H9 (cell line): ENCODE measurements at regions not wholly inside any gene's neighbourhood (a gene's known extent, or its start where the extent isn't known, plus 50 kb on each side); places are given as distances from the start of the nearest gene placed in this dataset.

Experiments
- DNase-seq: peaks from one replicate; pipeline ENCODE4 v3.0.0-alpha.2; 2017
- H2AFZ ChIP-seq: one replicate; pipeline ENCODE4 v1.6.1; 2013; ENCODE audit warnings: mild to moderate bottlenecking, low read length, control low read depth, moderate library complexity
- H2AK5ac ChIP-seq: 2 replicates; pipeline ENCODE4 v1.6.1; 2013; ENCODE audit warnings: low read length, control low read depth, mixed read lengths; ENCODE audit not compliant: insufficient read length
- H2BK120ac ChIP-seq: one replicate; pipeline ENCODE4 v1.6.1; 2013; ENCODE audit warnings: low read depth, mild to moderate bottlenecking, low read length, control low read depth, inconsistent platforms; ENCODE audit not compliant: poor library complexity, severe bottlenecking
- H2BK12ac ChIP-seq: 2 replicates; pipeline ENCODE4 v1.6.1; 2013; ENCODE audit warnings: low read length, control low read depth, mixed read lengths, low read depth; ENCODE audit not compliant: insufficient read length
- H2BK15ac ChIP-seq: 2 replicates; pipeline ENCODE4 v1.6.1; 2013; ENCODE audit warnings: low read depth, low read length, control low read depth
- H2BK20ac ChIP-seq: one replicate; pipeline ENCODE4 v1.6.1; 2013; ENCODE audit warnings: low read depth, mild to moderate bottlenecking, low read length, control low read depth, inconsistent platforms; ENCODE audit not compliant: poor library complexity, severe bottlenecking
- H2BK5ac ChIP-seq: 2 replicates; pipeline ENCODE4 v1.6.1; 2013; ENCODE audit warnings: low read length, control low read depth, mixed read lengths; ENCODE audit not compliant: insufficient read length
- H3K14ac ChIP-seq: 2 replicates; pipeline ENCODE4 v1.6.1; 2013; ENCODE audit warnings: low read length, control low read depth; ENCODE audit not compliant: insufficient read depth
- H3K18ac ChIP-seq: 2 replicates; pipeline ENCODE4 v1.6.1; 2013; ENCODE audit warnings: low read depth, mild to moderate bottlenecking, mixed read lengths, low read length, control low read depth; ENCODE audit not compliant: insufficient read length
- H3K23ac ChIP-seq: 2 replicates; pipeline ENCODE4 v1.6.1; 2013; ENCODE audit warnings: low read length, control low read depth, mixed read lengths, low read depth; ENCODE audit not compliant: insufficient read length
- H3K23me2 ChIP-seq: 2 replicates; pipeline ENCODE4 v1.6.1; 2013; ENCODE audit warnings: low read depth, mild to moderate bottlenecking, mixed read lengths, low read length, control low read depth; ENCODE audit not compliant: insufficient read length, poor library complexity, severe bottlenecking
- H3K27ac ChIP-seq: 2 replicates; pipeline ENCODE4 v1.5.1; 2013; ENCODE audit warnings: low read length, control low read depth, mixed read lengths, low read depth; ENCODE audit not compliant: insufficient read length
- H3K27me3 ChIP-seq: 2 replicates; pipeline ENCODE4 v1.6.1; 2013; ENCODE audit warnings: low read length, control low read depth, inconsistent platforms; ENCODE audit not compliant: insufficient read depth
- H3K4ac ChIP-seq: 2 replicates; pipeline ENCODE4 v1.6.1; 2013; ENCODE audit warnings: low read depth, mild to moderate bottlenecking, control low read depth, inconsistent platforms, low read length, moderate library complexity
- H3K4me1 ChIP-seq: 2 replicates; pipeline ENCODE4 v1.6.1; 2013; ENCODE audit warnings: low read length, control low read depth, inconsistent platforms; ENCODE audit not compliant: insufficient read depth
- H3K4me2 ChIP-seq: 2 replicates; pipeline ENCODE4 v1.6.1; 2013; ENCODE audit warnings: low read length, control low read depth, mixed read lengths; ENCODE audit not compliant: insufficient read length, insufficient read depth
- H3K56ac ChIP-seq: 2 replicates; pipeline ENCODE4 v1.6.1; 2013; ENCODE audit warnings: low read depth, mild to moderate bottlenecking, mixed read lengths, low read length, control low read depth; ENCODE audit not compliant: insufficient read length
- H3K79me1 ChIP-seq: 2 replicates; pipeline ENCODE4 v1.6.1; 2013; ENCODE audit warnings: low read depth, mild to moderate bottlenecking, moderate library complexity, low read length, control low read depth, inconsistent platforms; ENCODE audit not compliant: insufficient read depth, poor library complexity, severe bottlenecking
- H3K79me2 ChIP-seq: 2 replicates; pipeline ENCODE4 v1.6.1; 2013; ENCODE audit warnings: low read length, control low read depth, inconsistent platforms; ENCODE audit not compliant: insufficient read depth
- H3K9ac ChIP-seq: 2 replicates; pipeline ENCODE4 v1.6.1; 2013; ENCODE audit warnings: low read length, control low read depth, mixed read lengths; ENCODE audit not compliant: insufficient read length; ENCODE audit errors: extremely low read depth
- H3K9me3 ChIP-seq: one replicate; pipeline ENCODE4 v1.6.1; 2013; ENCODE audit warnings: low read depth, low read length, inconsistent platforms; ENCODE audit not compliant: control insufficient read depth
- H3T11ph ChIP-seq: one replicate; pipeline ENCODE4 v1.6.1; 2013; ENCODE audit warnings: mild to moderate bottlenecking, low read length, control low read depth, inconsistent platforms
- H4K20me1 ChIP-seq: one replicate; pipeline ENCODE4 v1.6.1; 2013; ENCODE audit not compliant: control insufficient read depth, insufficient read length, insufficient read depth
- H4K5ac ChIP-seq: 2 replicates; pipeline ENCODE4 v1.6.1; 2013; ENCODE audit warnings: low read depth, mild to moderate bottlenecking, mixed read lengths, low read length, control low read depth; ENCODE audit not compliant: insufficient read length
- H4K8ac ChIP-seq: replicated peaks from 2 replicates; pipeline ENCODE4 v1.6.1; 2013; ENCODE audit warnings: low read length, control low read depth, mixed read lengths, low read depth; ENCODE audit not compliant: insufficient read length
- H4K91ac ChIP-seq: 2 replicates; pipeline ENCODE4 v1.6.1; 2013; ENCODE audit warnings: low read depth, mild to moderate bottlenecking, moderate library complexity, mixed read lengths, low read length, control low read depth; ENCODE audit not compliant: insufficient read length
- H3K27ac Mint-ChIP-seq, 3 experiments: 2 replicates in 2 of 3; 3 replicates in 1 of 3; pipeline ENCODE4 v1.8.0; 2020 to 2021; ENCODE audit warnings: mixed read lengths in 3 of 3, mild to moderate bottlenecking in 1 of 3, moderate library complexity in 1 of 3
- H3K27me3 Mint-ChIP-seq: 2 replicates; pipeline ENCODE4 v1.8.0; 2021; ENCODE audit warnings: low read depth, mild to moderate bottlenecking, moderate library complexity, mixed read lengths
- H3K36me3 Mint-ChIP-seq, 3 experiments: 2 replicates in 2 of 3; 3 replicates in 1 of 3; pipeline ENCODE4 v1.8.0; 2020 to 2021; ENCODE audit warnings: low read depth in 3 of 3, mixed read lengths in 3 of 3; ENCODE audit not compliant: insufficient read depth in 1 of 3
- H3K4me1 Mint-ChIP-seq, 2 experiments: 2 replicates each; pipeline ENCODE4 v1.8.0; 2020; ENCODE audit warnings: mixed read lengths in 2 of 2
- H3K4me3 Mint-ChIP-seq, 2 experiments: 2 replicates in 1 of 2; 3 replicates in 1 of 2; pipeline ENCODE4 v1.8.0; 2020 to 2021; ENCODE audit warnings: mild to moderate bottlenecking in 2 of 2, mixed read lengths in 2 of 2, moderate library complexity in 1 of 2
- H3K9me3 Mint-ChIP-seq, 2 experiments: 2 replicates in 1 of 2; 3 replicates in 1 of 2; pipeline ENCODE4 v1.8.0; 2020; ENCODE audit warnings: mild to moderate bottlenecking in 2 of 2, mixed read lengths in 2 of 2, moderate library complexity in 1 of 2
- WGBS: extraction: QIAGEN DNeasy Blood & Tissue Kit; methylation state at CpG from one replicate; pipeline ENCODE4 v1.1.7; 2013; ENCODE audit warnings: missing lambda C conversion rate, low lambda C conversion rate, mixed read lengths; ENCODE audit not compliant: insufficient read length; ENCODE audit errors: extremely low coverage; 5-methylcytosine and 5-hydroxymethylcytosine counted together
- TF ChIP-seq, protein P1 (sequence below): fragments of 200-600 bp; sonication (generic); conservative IDR thresholded peaks from 3 replicates; pipeline ENCODE4 v1.8.0; 2021; ENCODE audit warnings: antibody characterized with exemption, mild to moderate bottlenecking

- Mint-ChIP-seq H3K4me3 (no peak overlapping the region), H3K4me1 (peaks cover 8% of the 10 kb centered on the region in 2 experiments; a peak in 3 of 4 replicates), H3K36me3 (no peaks in the 10 kb centered on the region), H3K9me3 (peaks cover 3% of the 10 kb centered on the region in 2 experiments; a peak in 3 of 5 replicates), H3K27ac (no peak overlapping the region), H3K27me3 (no peaks in the 10 kb centered on the region; the same call in none of the 2 replicates)
- Histone ChIP-seq H3K4me2 (no peak overlapping the region), H3K4me1 (no peaks in the 10 kb centered on the region; the same call in 1 of the 2 replicates), H3K14ac (no peak overlapping the region), H4K8ac (no peak overlapping the region), H3K23me2 (no peaks in the 10 kb centered on the region), H3K23ac (no peak overlapping the region), H3K9ac (no peak overlapping the region), H3K9me3 (no peaks in the 10 kb centered on the region), H3K27ac (no peak overlapping the region), H2AFZ (no peak overlapping the region), H2BK20ac (no peak overlapping the region), H2BK12ac (no peak overlapping the region), H4K20me1 (no peaks in the 10 kb centered on the region), H2BK5ac (no peak overlapping the region), H3K18ac (no peak overlapping the region), H4K91ac (no peak overlapping the region), H3K4ac (no peak overlapping the region), H3K56ac (no peak overlapping the region), H3K27me3 (no peaks in the 10 kb centered on the region), H2AK5ac (no peak overlapping the region), H3K79me1 (no peaks in the 10 kb centered on the region), H3T11ph (no peak overlapping the region), H3K79me2 (no peaks in the 10 kb centered on the region), H2BK15ac (no peak overlapping the region), H4K5ac (no peak overlapping the region), H2BK120ac (no peak overlapping the region)
- no CpG with 5 or more reads among the region's 14 CpGs for WGBS
- TF ChIP-seq, protein P1, sequence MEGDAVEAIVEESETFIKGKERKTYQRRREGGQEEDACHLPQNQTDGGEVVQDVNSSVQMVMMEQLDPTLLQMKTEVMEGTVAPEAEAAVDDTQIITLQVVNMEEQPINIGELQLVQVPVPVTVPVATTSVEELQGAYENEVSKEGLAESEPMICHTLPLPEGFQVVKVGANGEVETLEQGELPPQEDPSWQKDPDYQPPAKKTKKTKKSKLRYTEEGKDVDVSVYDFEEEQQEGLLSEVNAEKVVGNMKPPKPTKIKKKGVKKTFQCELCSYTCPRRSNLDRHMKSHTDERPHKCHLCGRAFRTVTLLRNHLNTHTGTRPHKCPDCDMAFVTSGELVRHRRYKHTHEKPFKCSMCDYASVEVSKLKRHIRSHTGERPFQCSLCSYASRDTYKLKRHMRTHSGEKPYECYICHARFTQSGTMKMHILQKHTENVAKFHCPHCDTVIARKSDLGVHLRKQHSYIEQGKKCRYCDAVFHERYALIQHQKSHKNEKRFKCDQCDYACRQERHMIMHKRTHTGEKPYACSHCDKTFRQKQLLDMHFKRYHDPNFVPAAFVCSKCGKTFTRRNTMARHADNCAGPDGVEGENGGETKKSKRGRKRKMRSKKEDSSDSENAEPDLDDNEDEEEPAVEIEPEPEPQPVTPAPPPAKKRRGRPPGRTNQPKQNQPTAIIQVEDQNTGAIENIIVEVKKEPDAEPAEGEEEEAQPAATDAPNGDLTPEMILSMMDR: no peak
- no peak for DNase-seq
These were observed 133.5 kb upstream of the ALKAL2 start for GRCh38 chr2:421406-421805.
